ENCODE measurements at regions not wholly inside any gene's neighbourhood (a gene's known extent, or its start where the extent isn't known, plus 50 kb on each side); places are given as distances from the start of the nearest gene placed in this dataset.

GRCh38 chr2:75862547-75862946 is 151.8 kb upstream of the GCFC2 start:
- TF ChIP-seq EZH2 (optimal IDR thresholded peaks at IDR 0.05; ENCODE audit: low read depth, low read length): no peak
- TF ChIP-seq CTCF (IDR thresholded peaks at IDR 0.05; ENCODE audit: low read length): no peak
- no peak for TF ChIP-seq EZH2phosphoT487 (IDR thresholded peaks at IDR 0.05; ENCODE audit: low read length)
